Panc1 (cell line): ENCODE measurements at regions not wholly inside any gene's neighbourhood (a gene's known extent, or its start where the extent isn't known, plus 50 kb on each side); places are given as distances from the start of the nearest gene placed in this dataset.

ENCODE experiments used
- ATAC-seq: fragments of 200-7000 bp; cut with Tn5 transposase; 2 replicates; pipeline ENCODE4 v1.9.1; 2020; ENCODE audit warnings: mild to moderate bottlenecking, moderate library complexity
- BruUV-seq: library from RNA; stranded (reverse); fragments of 400-500 nt; replicated peaks from 2 replicates; lab custom pipeline; 2021; lab: Mats Ljungman, UMichigan
- CTCF ChIA-PET: fragments of 300-600 bp; sonication (Branson Sonifier 250); formaldehyde crosslinking; loops from one replicate; lab custom pipeline; 2022; ENCODE audit warnings: antibody characterized with exemption; lab: Charles Lee
- POLR2A ChIA-PET: fragments of 300-600 bp; sonication (Branson Sonifier 250); formaldehyde crosslinking; loops from one replicate; lab custom pipeline; 2022; ENCODE audit warnings: antibody characterized with exemption; lab: Charles Lee
- DNase-seq: peaks from one replicate; pipeline ENCODE4 v3.0.0-alpha.2; 2010; ENCODE audit warnings: low read depth, low spot score
- H3K27ac ChIP-seq: 2 replicates; pipeline ENCODE4 v1.5.1; 2011; ENCODE audit warnings: mild to moderate bottlenecking, low read length, inconsistent platforms
- H3K27me3 ChIP-seq: fragments of 200-500 bp; sonication (Bioruptor generic); 2 replicates; pipeline ENCODE4 v1.6.0; 2014; ENCODE audit warnings: low read length, inconsistent platforms; ENCODE audit not compliant: control insufficient read depth, insufficient read depth
- H3K36me3 ChIP-seq: fragments of 200-500 bp; sonication (Bioruptor generic); 2 replicates; pipeline ENCODE4 v1.5.1; 2014; ENCODE audit warnings: inconsistent platforms, mild to moderate bottlenecking, low read length, moderate library complexity; ENCODE audit not compliant: control insufficient read depth, insufficient read depth
- H3K4me1 ChIP-seq: 2 replicates; pipeline ENCODE4 v1.5.1; 2011; ENCODE audit warnings: inconsistent platforms, mild to moderate bottlenecking, low read length, moderate library complexity; ENCODE audit not compliant: control insufficient read depth, insufficient read depth
- H3K4me3 ChIP-seq, 2 experiments: 2 replicates each; pipeline ENCODE4 v1.5.1; 2011 to 2012; ENCODE audit warnings: low read depth in 2 of 2, low read length in 2 of 2, mild to moderate bottlenecking in 2 of 2, inconsistent platforms in 1 of 2, moderate library complexity in 1 of 2
- H3K9me3 ChIP-seq: fragments of 200-500 bp; sonication (Bioruptor generic); 2 replicates; pipeline ENCODE4 v1.5.1; 2014; ENCODE audit warnings: low read depth, mild to moderate bottlenecking, inconsistent platforms, low read length, moderate library complexity; ENCODE audit not compliant: control insufficient read depth, insufficient read depth
- POLR2AphosphoS5 ChIP-seq: IDR thresholded peaks from 2 replicates; pipeline ENCODE4 v1.6.1; 2012; ENCODE audit warnings: mild to moderate bottlenecking, low read depth, low read length, moderate library complexity
- SIN3A ChIP-seq: IDR thresholded peaks from 2 replicates; pipeline ENCODE4 v1.6.1; 2012; ENCODE audit warnings: low read depth, mild to moderate bottlenecking, low read length, moderate library complexity, borderline replicate concordance; ENCODE audit not compliant: insufficient read depth
- TCF7L2 ChIP-seq: IDR thresholded peaks from 2 replicates; pipeline ENCODE4 v1.6.1; 2011; ENCODE audit warnings: mild to moderate bottlenecking, low read depth, low read length, inconsistent platforms
- in situ Hi-C: cut with HindIII; loops from 2 replicates; pipeline ENCODE4 v1.10.0; 2016; ENCODE audit warnings: low sequenced_read_pairs, low pct_unique_long_range_greater_than_20kb
- intact Hi-C: fragments of 100-400 bp; cut with micrococcal nuclease; formaldehyde crosslinking; loops from one replicate; pipeline ENCODE4 v1.10.0; 2022; ENCODE audit not compliant: unreplicated experiment
- TF ChIP-seq, protein P1 (sequence below), 2 experiments: IDR thresholded peaks; 2 replicates each; pipeline ENCODE4 v1.6.1; 2011 to 2012; ENCODE audit warnings: low read depth in 2 of 2, control low read depth in 1 of 2, low read length in 1 of 2, mild to moderate bottlenecking in 1 of 2, moderate library complexity in 1 of 2; ENCODE audit not compliant: insufficient read depth in 1 of 2
- TF ChIP-seq, protein P2 (sequence below): fragments of 450-650 bp; IDR thresholded peaks from 2 replicates; pipeline ENCODE4 v1.5.1; 2017; ENCODE audit warnings: mild to moderate bottlenecking

DNA sequence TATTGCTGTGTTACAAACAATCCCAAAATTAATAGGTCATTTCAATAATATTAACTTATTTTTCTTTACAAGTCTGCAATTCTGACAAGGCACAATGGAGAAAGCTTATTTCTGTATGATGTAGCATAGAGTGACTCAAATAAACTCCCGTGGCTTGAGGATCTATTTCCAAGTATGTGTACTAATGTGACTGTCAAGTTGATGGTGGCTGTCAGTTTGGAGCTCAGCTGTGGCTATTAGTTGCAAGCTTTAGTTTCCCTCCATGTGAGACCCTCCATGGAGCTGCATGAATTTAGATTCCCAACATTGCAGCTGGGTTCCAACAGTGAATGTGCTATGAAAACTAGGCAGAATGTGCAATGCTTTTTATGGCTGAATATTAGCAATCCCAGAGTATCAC is 515.5 kb upstream of the GBE1 start:
- Histone ChIP-seq H3K27ac (no peak overlapping the region), H3K36me3 (no peaks in the 10 kb centered on the region), H3K27me3 (no peaks in the 10 kb centered on the region), H3K9me3 (no peaks in the 10 kb centered on the region), H3K4me1 (no peaks in the 10 kb centered on the region), H3K4me3 (no peak overlapping the region)
- TF ChIP-seq, protein P1, sequence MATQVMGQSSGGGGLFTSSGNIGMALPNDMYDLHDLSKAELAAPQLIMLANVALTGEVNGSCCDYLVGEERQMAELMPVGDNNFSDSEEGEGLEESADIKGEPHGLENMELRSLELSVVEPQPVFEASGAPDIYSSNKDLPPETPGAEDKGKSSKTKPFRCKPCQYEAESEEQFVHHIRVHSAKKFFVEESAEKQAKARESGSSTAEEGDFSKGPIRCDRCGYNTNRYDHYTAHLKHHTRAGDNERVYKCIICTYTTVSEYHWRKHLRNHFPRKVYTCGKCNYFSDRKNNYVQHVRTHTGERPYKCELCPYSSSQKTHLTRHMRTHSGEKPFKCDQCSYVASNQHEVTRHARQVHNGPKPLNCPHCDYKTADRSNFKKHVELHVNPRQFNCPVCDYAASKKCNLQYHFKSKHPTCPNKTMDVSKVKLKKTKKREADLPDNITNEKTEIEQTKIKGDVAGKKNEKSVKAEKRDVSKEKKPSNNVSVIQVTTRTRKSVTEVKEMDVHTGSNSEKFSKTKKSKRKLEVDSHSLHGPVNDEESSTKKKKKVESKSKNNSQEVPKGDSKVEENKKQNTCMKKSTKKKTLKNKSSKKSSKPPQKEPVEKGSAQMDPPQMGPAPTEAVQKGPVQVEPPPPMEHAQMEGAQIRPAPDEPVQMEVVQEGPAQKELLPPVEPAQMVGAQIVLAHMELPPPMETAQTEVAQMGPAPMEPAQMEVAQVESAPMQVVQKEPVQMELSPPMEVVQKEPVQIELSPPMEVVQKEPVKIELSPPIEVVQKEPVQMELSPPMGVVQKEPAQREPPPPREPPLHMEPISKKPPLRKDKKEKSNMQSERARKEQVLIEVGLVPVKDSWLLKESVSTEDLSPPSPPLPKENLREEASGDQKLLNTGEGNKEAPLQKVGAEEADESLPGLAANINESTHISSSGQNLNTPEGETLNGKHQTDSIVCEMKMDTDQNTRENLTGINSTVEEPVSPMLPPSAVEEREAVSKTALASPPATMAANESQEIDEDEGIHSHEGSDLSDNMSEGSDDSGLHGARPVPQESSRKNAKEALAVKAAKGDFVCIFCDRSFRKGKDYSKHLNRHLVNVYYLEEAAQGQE (IDR thresholded peaks at IDR 0.05; ENCODE audit: insufficient read depth in 1 of 2, low read depth in 2 of 2, low read length in 1 of 2): no peak
- TF ChIP-seq, protein P2, sequence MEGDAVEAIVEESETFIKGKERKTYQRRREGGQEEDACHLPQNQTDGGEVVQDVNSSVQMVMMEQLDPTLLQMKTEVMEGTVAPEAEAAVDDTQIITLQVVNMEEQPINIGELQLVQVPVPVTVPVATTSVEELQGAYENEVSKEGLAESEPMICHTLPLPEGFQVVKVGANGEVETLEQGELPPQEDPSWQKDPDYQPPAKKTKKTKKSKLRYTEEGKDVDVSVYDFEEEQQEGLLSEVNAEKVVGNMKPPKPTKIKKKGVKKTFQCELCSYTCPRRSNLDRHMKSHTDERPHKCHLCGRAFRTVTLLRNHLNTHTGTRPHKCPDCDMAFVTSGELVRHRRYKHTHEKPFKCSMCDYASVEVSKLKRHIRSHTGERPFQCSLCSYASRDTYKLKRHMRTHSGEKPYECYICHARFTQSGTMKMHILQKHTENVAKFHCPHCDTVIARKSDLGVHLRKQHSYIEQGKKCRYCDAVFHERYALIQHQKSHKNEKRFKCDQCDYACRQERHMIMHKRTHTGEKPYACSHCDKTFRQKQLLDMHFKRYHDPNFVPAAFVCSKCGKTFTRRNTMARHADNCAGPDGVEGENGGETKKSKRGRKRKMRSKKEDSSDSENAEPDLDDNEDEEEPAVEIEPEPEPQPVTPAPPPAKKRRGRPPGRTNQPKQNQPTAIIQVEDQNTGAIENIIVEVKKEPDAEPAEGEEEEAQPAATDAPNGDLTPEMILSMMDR: no peak
- TF ChIP-seq SIN3A (no peak), POLR2AphosphoS5 (no peak), TCF7L2 (no peak)
- ChIA-PET CTCF (no interaction called here), POLR2A (no interaction called here)
- BruUV-seq: no TSS peak
- intact Hi-C loops: no loop called here
- in situ Hi-C loops: no loop called here
- ATAC-seq (no peak), DNase-seq (no peak)

DNA sequence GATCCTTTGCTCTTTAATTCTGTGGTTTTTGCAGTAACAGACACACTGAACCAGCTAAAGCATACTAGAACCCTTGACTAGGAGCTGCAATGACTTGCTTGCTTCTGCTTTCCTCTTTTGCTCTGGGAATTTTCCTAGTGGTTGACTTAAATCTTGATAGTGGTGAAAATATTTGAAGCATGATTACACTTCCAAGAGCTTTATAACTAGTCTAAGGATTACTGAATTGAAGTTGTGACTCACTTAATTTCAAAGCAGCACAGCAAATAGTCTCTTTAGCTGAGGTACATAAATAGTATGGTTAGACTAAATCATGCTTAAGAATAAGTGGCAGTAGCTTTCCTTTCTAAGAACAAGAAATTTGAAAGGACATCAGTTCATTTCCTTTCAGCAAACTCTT is 513.5 kb upstream of the GBE1 start:
- ATAC-seq: no peak
- POLR2A ChIA-PET: no interaction called here
- Histone ChIP-seq H3K9me3 (no peaks in the 10 kb centered on the region), H3K4me3 (no peak overlapping the region), H3K27me3 (no peaks in the 10 kb centered on the region), H3K4me1 (no peaks in the 10 kb centered on the region), H3K27ac (no peak overlapping the region), H3K36me3 (no peaks in the 10 kb centered on the region)
- DNase-seq: no peak
- intact Hi-C loops (no loop called here), in situ Hi-C loops (no loop called here)
- CTCF ChIA-PET: no interaction called here
- BruUV-seq: no TSS peak
- no peak for TF ChIP-seq SIN3A
- TF ChIP-seq, protein P1 (IDR thresholded peaks at IDR 0.05; ENCODE audit: insufficient read depth in 1 of 2, low read depth in 2 of 2, low read length in 1 of 2): no peak
- TF ChIP-seq TCF7L2: no peak
- no peak for TF ChIP-seq POLR2AphosphoS5
- TF ChIP-seq, protein P2: no peak
